ENCODE measurements at regions not wholly inside any gene's neighbourhood (a gene's known extent, or its start where the extent isn't known, plus 50 kb on each side); places are given as distances from the start of the nearest gene placed in this dataset.

DNA sequence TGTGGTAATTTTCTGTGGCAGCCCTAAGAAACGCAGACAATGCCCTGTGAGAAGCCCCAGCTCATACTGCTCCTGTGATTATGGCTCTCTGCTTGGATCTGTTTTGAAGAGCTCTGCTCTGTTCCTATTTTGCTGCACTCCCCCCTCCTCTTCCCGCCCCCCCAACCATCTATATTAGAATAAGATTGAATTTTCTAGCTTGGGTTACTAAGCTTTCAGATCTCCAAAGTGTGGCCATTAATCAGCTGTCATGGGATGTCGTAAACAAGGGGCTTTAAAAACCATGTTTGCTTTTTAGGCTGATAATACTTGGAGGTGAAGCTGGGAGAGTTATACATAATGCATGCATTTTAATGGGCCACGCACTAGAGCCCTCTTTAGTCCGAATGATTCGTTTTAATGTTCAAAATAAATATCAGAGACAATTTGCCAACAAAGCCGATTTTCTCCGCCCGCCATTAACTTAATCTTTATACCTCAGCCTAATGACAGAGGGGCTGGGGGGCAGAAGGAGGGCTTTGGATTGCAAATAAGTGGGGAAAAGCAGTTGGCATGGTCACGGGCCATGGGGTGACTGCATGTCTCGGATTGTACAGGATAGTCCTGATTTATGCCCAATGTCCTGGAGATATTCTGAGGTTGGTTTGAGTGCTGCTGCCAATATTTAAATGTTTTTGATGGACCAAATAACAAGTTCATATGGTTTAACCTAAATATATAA is 165.5 kb downstream of the RPS24 start:
- Histone ChIP-seq H3K79me2 (ENCODE audit: insufficient read depth, low read depth, low read length) (no peaks in the 10 kb centered on the region), H3K9me3 (ENCODE audit: low read length) (no peaks in the 10 kb centered on the region), H3K4me2 (ENCODE audit: low read length) (no peak overlapping the region), H3K4me1 (ENCODE audit: insufficient read depth, low read length, poor library complexity, severe bottlenecking) (no peaks in the 10 kb centered on the region), H3K4me3 (ENCODE audit: low read depth, low read length, poor library complexity, severe bottlenecking) (no peak overlapping the region), H4K20me1 (ENCODE audit: insufficient read depth, low read length) (no peaks in the 10 kb centered on the region), H3K9me2 (ENCODE audit: insufficient read depth, low read length) (no peaks in the 10 kb centered on the region), H3K27ac (ENCODE audit: low read depth, low read length, poor library complexity, severe bottlenecking) (no peak overlapping the region), H3K36me3 (ENCODE audit: insufficient read depth, low read length) (no peaks in the 10 kb centered on the region), H2AFZ (ENCODE audit: low read length) (no peak overlapping the region)
- no peak for DNase-seq (ENCODE audit: low spot score)
- intact Hi-C loops (cut with micrococcal nuclease; ENCODE audit: unreplicated experiment): no loop called here
- ChIA-PET POLR2A (no interaction called here), CTCF (ENCODE audit: unreplicated experiment) (no interaction called here)
- no TSS peak for BruUV-seq (replicated peaks)
- TF ChIP-seq, protein P1, sequence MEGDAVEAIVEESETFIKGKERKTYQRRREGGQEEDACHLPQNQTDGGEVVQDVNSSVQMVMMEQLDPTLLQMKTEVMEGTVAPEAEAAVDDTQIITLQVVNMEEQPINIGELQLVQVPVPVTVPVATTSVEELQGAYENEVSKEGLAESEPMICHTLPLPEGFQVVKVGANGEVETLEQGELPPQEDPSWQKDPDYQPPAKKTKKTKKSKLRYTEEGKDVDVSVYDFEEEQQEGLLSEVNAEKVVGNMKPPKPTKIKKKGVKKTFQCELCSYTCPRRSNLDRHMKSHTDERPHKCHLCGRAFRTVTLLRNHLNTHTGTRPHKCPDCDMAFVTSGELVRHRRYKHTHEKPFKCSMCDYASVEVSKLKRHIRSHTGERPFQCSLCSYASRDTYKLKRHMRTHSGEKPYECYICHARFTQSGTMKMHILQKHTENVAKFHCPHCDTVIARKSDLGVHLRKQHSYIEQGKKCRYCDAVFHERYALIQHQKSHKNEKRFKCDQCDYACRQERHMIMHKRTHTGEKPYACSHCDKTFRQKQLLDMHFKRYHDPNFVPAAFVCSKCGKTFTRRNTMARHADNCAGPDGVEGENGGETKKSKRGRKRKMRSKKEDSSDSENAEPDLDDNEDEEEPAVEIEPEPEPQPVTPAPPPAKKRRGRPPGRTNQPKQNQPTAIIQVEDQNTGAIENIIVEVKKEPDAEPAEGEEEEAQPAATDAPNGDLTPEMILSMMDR (conservative IDR thresholded peaks at IDR 0.05; ENCODE audit: low read length): no peak
- TF ChIP-seq EZH2phosphoT487 (IDR thresholded peaks at IDR 0.05; ENCODE audit: borderline replicate concordance, low read depth, low read length): no peak

DNA sequence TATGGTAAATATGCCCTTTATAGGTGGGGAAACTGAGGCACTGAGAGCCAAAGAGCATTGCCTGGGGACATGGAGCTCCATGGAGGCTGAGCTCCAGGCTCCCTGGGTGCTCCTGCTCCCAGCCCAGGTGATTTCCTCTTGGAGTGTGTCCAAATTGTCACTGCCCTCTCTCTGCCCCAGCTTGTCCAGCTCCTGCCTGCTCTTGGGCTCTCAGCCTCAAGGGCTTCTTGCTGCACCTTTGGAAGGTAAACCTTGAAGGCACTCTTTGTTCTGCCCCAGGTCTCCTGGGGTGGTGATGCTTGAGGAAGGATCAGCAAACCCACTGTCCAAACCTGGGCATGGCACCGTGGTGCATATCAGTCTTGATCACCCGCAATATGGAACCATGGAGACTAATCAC is 166.1 kb downstream of the RPS24 start:
- CTCF ChIA-PET (ENCODE audit: unreplicated experiment): no interaction called here
- POLR2A ChIA-PET: no interaction called here

DNA sequence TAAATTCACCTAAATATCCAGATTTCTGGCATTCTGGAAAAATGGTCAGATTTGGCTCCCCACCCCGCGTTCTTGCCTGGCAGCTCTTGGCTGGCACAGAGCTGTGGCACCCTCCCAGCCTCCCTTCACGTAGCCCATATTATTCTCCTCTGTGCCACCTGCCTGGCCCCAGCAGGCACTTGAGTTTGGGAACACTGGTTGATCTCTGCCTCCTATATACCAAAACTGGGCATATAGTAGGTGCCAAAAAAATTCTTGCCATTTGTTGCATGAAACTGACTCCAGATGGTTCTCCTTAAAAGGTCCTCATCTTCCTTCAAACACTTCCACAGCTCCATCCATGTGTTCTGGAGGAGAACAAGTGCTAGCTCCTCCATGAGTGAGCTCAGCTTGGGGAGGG is 167.0 kb downstream of the RPS24 start:
- Histone ChIP-seq H3K36me3 (ENCODE audit: insufficient read depth, low read length) (no peaks in the 10 kb centered on the region), H4K20me1 (ENCODE audit: insufficient read depth, low read length) (no peaks in the 10 kb centered on the region), H3K27ac (ENCODE audit: low read depth, low read length, poor library complexity, severe bottlenecking) (no peak overlapping the region), H3K79me2 (ENCODE audit: insufficient read depth, low read depth, low read length) (no peaks in the 10 kb centered on the region), H3K4me2 (ENCODE audit: low read length) (no peak overlapping the region), H3K9me2 (ENCODE audit: insufficient read depth, low read length) (no peaks in the 10 kb centered on the region), H3K9me3 (ENCODE audit: low read length) (no peaks in the 10 kb centered on the region), H2AFZ (ENCODE audit: low read length) (no peak overlapping the region), H3K4me1 (ENCODE audit: insufficient read depth, low read length, poor library complexity, severe bottlenecking) (peaks cover 5% of the 10 kb centered on the region), H3K4me3 (ENCODE audit: low read depth, low read length, poor library complexity, severe bottlenecking) (no peak overlapping the region)
- ChIA-PET POLR2A (no interaction called here), CTCF (ENCODE audit: unreplicated experiment) (no interaction called here)
- DNase-seq (ENCODE audit: low spot score): no peak
- no TSS peak for BruUV-seq (replicated peaks)
- intact Hi-C loops (cut with micrococcal nuclease; ENCODE audit: unreplicated experiment): no loop called here
- no peak for TF ChIP-seq EZH2phosphoT487 (IDR thresholded peaks at IDR 0.05; ENCODE audit: borderline replicate concordance, low read depth, low read length)

More for the DNA sequence above, 166.1 kb downstream of the RPS24 start:
- Histone ChIP-seq H3K27ac (ENCODE audit: low read depth, low read length, poor library complexity, severe bottlenecking) (no peak overlapping the region), H3K4me1 (ENCODE audit: insufficient read depth, low read length, poor library complexity, severe bottlenecking) (no peaks in the 10 kb centered on the region), H3K9me2 (ENCODE audit: insufficient read depth, low read length) (no peaks in the 10 kb centered on the region), H3K36me3 (ENCODE audit: insufficient read depth, low read length) (no peaks in the 10 kb centered on the region), H4K20me1 (ENCODE audit: insufficient read depth, low read length) (no peaks in the 10 kb centered on the region), H3K4me2 (ENCODE audit: low read length) (no peak overlapping the region), H3K79me2 (ENCODE audit: insufficient read depth, low read depth, low read length) (no peaks in the 10 kb centered on the region), H3K4me3 (ENCODE audit: low read depth, low read length, poor library complexity, severe bottlenecking) (no peak overlapping the region), H3K9me3 (ENCODE audit: low read length) (no peaks in the 10 kb centered on the region), H2AFZ (ENCODE audit: low read length) (no peak overlapping the region)
- no TSS peak for BruUV-seq (replicated peaks)
- no peak for DNase-seq (ENCODE audit: low spot score)
- TF ChIP-seq, protein P1 (conservative IDR thresholded peaks at IDR 0.05; ENCODE audit: low read length): no peak
- TF ChIP-seq EZH2phosphoT487 (IDR thresholded peaks at IDR 0.05; ENCODE audit: borderline replicate concordance, low read depth, low read length): no peak
- intact Hi-C loops (cut with micrococcal nuclease; ENCODE audit: unreplicated experiment): no loop called here

Measured in OCI-LY7 (cell line).